NK-92 (cell line): ENCODE measurements at regions not wholly inside any gene's neighbourhood (a gene's known extent, or its start where the extent isn't known, plus 50 kb on each side); places are given as distances from the start of the nearest gene placed in this dataset.

Source experiments
- DNase-seq: peaks from one replicate; lab custom pipeline; 2025; ENCODE audit not compliant: unreplicated experiment; lab: John Stamatoyannopoulos, UW

DNA sequence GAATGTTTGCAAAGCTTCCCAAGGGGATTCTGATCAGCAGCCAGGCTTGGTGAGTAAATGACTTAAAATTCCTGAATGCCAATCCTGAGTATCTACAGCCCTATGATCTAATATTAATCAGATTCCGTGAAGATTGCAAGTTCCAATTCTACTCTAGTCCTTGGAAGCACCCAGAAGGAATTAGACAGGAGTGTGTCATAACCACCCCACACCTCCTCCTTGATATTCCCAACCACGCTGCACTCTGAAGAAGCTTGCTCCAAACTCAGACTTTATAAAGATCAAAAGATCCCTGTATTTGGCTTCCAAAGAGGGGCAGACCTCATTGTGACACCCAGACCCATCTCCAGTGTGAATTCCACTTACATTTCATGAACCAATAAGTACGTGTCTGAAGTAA lies 306.0 kb downstream of the BCL11B start:
- DNase-seq: no peak

GRCh38 chr14:98966475-98967162 lies 305.4 kb downstream of the BCL11B start:
- no peak for DNase-seq

DNA sequence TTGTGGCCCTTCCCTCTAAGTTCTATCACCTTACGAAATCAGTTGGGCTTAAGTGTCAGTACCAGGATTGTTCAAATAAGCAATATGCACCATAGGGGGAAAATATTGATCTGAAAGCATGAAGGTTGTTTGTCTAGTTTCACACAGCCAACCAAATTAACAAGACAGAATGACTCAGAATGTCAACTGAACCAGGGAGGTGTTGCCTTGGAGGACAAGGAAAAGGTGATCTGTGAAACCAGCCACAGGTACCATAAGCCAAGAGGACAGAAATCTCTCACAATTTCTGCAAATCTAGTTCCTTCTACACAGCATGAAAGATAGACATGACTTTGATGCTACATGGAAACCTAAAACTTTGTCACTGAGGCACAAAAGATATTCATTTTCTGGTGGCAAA lies 297.9 kb downstream of the BCL11B start:
- DNase-seq: no peak

GRCh38 chr14:98976271-98976670 lies 295.7 kb downstream of the BCL11B start:
- no peak for DNase-seq

DNA sequence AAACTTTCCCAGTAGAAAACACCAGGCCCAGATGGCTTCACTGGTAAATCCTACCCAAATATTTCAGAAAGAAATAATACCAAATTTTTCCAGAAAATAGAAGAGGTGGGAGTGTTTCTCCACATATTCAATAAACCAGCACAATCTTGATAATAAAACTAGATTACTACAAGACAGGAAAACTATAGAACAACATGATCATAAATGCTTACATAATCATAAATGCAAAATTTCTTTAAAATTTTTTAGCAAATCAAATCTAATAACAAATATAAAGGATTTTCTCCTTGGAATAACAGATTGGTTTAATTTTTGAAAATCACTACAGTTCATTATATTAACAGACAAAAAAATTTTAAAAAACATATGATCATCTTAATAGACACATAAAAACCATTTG lies 294.5 kb downstream of the BCL11B start:
- DNase-seq: no peak

GRCh38 chr14:98982986-98983385 lies 289.0 kb downstream of the BCL11B start:
- DNase-seq: no peak

DNA sequence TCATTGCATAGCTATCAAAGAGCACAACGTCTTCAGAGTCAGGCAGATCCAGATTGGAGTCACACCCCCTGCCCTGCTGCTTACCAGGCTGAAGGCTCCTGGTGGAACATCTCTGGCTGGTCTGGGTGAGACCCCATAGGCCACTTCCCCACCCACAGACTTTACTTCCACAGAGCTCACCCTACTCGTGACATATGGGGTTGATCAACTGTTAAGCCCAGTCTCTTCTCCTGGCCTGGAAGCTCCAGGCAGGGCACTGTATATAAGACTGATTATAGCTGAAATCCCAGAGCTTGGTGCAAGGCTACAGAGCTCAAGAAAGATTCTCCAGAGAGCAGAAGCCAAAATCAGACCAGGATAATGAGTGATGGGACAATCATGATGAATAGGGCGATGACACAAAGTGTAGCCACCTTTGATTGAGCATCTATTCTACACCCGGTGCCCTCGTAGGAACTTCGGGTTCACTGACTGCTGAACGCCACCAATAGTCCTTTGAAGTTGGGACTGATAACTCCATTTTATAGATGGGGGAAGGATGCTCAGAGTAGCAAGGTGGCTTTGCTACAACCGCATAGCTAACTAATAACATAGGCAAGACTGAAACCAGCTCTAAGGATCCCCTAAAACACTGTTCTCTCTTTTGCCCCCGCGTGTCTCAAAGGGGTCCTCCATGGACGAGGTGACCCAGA lies 287.8 kb downstream of the BCL11B start:
- DNase-seq: no peak

GRCh38 chr14:98984719-98985041 lies 287.3 kb downstream of the BCL11B start:
- no peak for DNase-seq

- no peak for DNase-seq
Observed at GRCh38 chr14:98993818-98994217, 278.2 kb downstream of the BCL11B start.

DNA sequence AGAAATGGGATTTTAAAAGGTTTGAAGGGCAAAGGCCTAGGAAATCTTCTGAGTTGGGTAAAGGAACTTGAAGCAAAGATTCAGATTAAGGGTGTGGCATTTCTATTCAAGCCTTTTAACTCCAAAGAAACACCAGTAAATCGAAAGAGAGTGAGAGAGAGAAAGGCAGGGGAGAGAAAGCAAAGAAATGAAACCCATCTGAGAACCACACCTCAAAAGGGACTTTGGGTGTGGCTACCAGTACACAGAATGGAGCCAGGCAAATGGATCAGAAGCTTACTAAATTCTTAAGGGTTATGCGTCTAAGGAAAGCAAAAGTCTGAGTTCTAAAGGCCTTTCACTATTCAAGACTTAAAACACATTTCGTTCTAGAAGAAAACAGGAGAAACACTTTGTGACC lies 277.4 kb downstream of the BCL11B start:
- no peak for DNase-seq

DNA sequence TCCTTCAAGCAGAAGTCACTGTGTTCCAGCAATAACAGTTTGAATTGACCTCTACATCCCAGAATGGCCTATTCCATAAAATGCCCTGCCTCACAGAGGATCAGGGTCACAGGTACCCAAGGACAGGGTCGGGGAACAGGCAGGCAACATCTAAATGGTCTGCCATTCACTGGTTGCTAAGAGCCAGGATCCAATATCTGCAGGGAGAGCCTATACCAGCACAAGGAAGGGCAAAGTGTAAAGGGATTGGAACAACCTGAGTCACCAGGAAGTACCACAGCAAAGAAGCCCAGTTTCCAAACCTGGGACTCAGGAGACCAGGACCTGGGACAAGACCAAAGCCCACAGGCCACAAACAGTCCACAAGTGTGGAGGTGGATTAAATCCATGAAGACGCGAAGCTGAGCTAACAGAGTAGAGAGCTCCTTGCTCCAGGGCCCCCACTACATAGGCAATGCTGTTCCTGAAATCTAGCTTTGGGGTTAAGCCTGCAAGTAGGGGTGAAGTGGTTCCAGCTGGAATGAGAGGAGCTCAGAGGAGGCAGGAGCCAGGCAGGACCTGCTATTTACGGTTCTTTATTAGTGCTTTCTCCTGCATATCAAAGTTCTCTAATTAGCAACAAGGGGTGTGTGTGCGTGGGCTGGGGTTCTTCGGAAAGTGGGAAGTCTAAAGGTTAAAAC lies 274.3 kb downstream of the BCL11B start:
- no peak for DNase-seq

DNA sequence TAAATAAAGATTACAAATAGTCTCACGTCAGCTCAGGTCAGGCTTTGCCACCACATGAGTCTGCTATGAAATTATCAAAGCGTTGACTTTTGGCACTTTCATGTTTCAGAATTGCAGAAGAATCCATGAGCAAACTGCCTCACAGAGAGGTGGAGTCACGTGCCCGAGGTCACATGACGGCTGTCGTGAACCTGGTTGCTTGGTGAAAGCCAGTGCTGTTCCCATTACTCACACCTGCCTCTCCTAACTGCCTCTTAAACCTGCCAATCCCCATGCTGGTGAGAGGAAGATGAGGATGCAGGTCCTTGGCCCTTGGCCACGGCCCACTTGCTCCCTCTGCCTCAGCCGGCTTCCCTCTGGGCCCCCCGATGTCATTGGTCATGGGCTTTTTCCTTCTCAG lies 272.7 kb downstream of the BCL11B start:
- DNase-seq: no peak

- DNase-seq: no peak
Observed at GRCh38 chr14:98999901-99000300, 272.1 kb downstream of the BCL11B start.

DNA sequence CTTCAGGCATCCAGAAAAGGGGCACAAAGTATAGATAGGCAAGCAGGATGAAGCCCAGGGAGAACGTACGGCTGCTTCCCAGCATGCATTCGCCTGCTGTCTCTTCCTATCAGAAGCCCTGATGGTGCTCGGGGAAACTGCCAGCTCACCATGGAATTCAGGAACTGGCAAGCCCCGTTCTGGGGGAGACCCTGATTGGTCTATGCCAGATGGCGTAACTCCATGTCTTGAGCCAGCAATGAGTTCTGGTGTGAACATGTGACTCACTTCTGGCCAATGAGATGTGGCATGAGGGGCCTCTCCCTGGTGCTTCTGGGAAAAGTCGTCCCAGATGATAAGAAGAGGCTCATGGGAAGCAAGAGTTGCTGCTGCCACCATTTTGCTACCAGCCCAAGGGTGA lies 270.8 kb downstream of the BCL11B start:
- no peak for DNase-seq

DNA sequence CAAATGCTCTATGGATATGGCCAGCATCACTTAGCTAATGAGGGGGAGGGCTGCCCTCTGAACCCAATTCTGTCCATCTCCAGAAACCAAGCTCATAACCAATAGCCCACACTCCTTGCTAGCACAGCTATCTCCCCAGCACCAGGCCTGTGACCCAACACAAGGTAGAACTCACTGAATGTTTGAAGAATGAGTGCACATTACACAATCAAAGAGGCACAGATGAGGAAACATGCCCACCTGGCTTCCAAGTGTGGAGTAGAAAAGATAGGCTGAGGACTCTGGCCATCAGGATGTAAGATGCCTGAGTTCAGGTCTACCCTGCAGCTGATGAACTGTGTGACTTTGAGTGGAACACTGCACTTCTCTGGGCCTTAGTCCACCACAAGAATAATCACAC lies 268.4 kb downstream of the BCL11B start:
- no peak for DNase-seq

GRCh38 chr14:99004112-99004511 lies 267.9 kb downstream of the BCL11B start:
- DNase-seq: no peak

- no peak for DNase-seq
Observed at GRCh38 chr14:99006276-99006675, 265.7 kb downstream of the BCL11B start.

DNA sequence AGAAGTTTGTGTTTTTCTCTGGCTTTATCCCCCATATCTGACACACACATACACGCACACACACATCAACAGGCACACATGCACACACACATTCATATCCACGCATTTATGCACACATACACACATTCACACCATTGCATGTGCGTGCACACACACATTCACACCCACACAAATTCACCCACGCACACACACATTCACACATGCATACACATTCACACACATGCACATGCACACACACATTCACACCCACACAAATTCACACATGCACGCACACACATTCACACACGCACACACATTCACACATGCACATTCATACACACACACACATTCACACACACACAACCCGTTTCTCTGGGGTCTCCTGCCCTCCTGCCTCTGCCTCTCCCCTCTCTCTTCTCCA lies 264.2 kb downstream of the BCL11B start:
- no peak for DNase-seq

GRCh38 chr14:99009871-99010270 lies 262.1 kb downstream of the BCL11B start:
- DNase-seq: no peak

DNA sequence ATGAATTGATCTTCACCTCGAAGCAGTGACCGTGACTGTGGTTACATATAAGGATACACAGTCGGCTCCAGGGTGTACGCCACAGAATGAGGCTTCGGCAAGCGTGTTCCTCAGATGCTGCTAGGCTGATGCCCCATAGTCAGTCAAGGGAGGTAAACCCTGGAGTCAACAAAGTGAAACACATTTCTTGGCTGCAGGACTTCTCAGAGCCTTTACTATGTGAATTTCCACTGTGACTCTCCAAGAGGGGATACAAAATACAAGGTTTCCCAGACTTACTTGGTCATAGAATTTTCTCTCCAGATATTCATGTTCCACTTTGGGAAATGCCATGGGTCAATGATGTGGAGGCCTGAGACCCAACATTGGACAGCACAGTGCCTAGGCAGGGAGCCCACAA lies 260.6 kb downstream of the BCL11B start:
- no peak for DNase-seq

- no peak for DNase-seq
Observed at GRCh38 chr14:99012703-99013102, 259.3 kb downstream of the BCL11B start.

GRCh38 chr14:99015833-99016232 lies 256.2 kb downstream of the BCL11B start:
- DNase-seq: no peak

DNA sequence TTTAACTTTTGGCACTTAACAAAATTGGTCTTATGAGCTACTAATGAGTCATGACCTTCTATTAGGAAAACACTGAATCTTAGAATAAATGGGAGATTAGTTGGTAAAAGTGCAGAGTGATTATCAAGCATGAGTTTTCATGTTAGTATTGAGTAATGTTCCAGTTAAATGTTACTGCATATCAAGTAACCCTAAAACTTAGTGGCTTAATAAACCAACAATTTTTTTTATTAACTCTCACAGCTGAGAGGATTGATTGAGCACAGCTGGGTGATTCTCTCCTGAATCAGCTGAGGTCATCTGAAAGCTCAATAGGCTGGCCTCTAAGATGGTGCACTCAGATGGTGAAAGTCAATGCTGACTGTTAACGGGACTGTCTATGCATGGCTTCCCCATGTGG lies 248.6 kb downstream of the BCL11B start:
- DNase-seq: no peak
